Duodenal mucosa (tissue), 2 donors: ENCODE measurements at regions not wholly inside any gene's neighbourhood (a gene's known extent, or its start where the extent isn't known, plus 50 kb on each side); places are given as distances from the start of the nearest gene placed in this dataset.
"Not testable (repeated sequence)": the region's sequence is repeated elsewhere in the genome, so short reads cannot be mapped to it uniquely, and the experiment has no call there.

Experiments
- H3K27ac ChIP-seq: one replicate; pipeline ENCODE4 v1.7.0; 2013; ENCODE audit warnings: low read depth, low read length
- H3K27me3 ChIP-seq, 2 donors: one replicate each; pipeline ENCODE4 v1.7.0; 2013; ENCODE audit warnings: low read length in 2 of 2, control low read depth in 1 of 2; ENCODE audit not compliant: insufficient read depth in 2 of 2, control insufficient read depth in 1 of 2
- H3K36me3 ChIP-seq, 2 donors: one replicate each; pipeline ENCODE4 v1.7.0; 2013; ENCODE audit warnings: low read length in 2 of 2, control low read depth in 1 of 2; ENCODE audit not compliant: insufficient read depth in 2 of 2, control insufficient read depth in 1 of 2
- H3K4me1 ChIP-seq, 2 donors: one replicate each; pipeline ENCODE4 v1.7.0; 2013; ENCODE audit warnings: low read length in 2 of 2, control low read depth in 1 of 2; ENCODE audit not compliant: insufficient read depth in 2 of 2, control insufficient read depth in 1 of 2
- H3K4me3 ChIP-seq, 2 donors: one replicate each; pipeline ENCODE4 v1.7.0; 2013; ENCODE audit warnings: low read length in 2 of 2, low read depth in 1 of 2
- H3K9ac ChIP-seq, 2 donors: one replicate each; pipeline ENCODE4 v1.7.0; 2013; ENCODE audit warnings: low read length in 2 of 2, low read depth in 1 of 2
- H3K9me3 ChIP-seq, 2 donors: one replicate each; pipeline ENCODE4 v1.7.0; 2013; ENCODE audit warnings: low read length in 2 of 2, control low read depth in 1 of 2; ENCODE audit not compliant: control insufficient read depth in 1 of 2

- Histone ChIP-seq H3K9ac (no peak overlapping the region), H3K36me3 (no peaks in the 10 kb centered on the region), H3K4me3 (no peak overlapping the region), H3K9me3 (no peaks in the 10 kb centered on the region), H3K4me1 (no peaks in the 10 kb centered on the region), H3K27me3 (no peaks in the 10 kb centered on the region), H3K27ac (no peak overlapping the region)
These were observed 74.8 kb downstream of the RIN2 start for GRCh38 chr20:19832875-19833274.

- Histone ChIP-seq H3K9me3 (no peaks in the 10 kb centered on the region), H3K9ac (no peak overlapping the region), H3K4me1 (no peaks in the 10 kb centered on the region), H3K27ac (no peak overlapping the region), H3K36me3 (no peaks in the 10 kb centered on the region), H3K27me3 (no peaks in the 10 kb centered on the region), H3K4me3 (no peak overlapping the region)
These were observed 75.3 kb downstream of the RIN2 start for GRCh38 chr20:19833395-19833794.

DNA sequence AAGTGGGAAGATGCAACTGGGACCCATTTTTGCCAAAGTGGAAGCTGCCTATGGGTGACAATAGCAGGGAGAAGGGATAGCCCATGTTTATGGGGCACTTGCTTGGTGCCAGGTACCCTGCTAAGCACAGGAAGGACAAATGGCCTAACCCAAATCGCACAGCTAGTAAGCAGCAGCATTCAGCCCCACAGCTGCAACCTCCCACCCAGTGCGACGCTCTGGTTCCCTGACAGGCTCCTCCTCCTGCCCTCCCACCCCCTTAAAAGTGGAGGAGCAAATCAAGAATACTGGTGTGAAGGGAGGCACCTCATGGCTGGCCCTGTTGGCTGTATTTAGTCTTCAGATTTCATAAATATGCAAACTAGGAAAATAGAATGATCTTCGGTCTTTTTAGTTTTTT lies 76.2 kb downstream of the RIN2 start:
- Histone ChIP-seq H3K9ac (no peak overlapping the region), H3K27ac (no peak overlapping the region), H3K4me1 (no peaks in the 10 kb centered on the region), H3K36me3 (no peaks in the 10 kb centered on the region), H3K4me3 (no peak overlapping the region), H3K9me3 (no peaks in the 10 kb centered on the region), H3K27me3 (no peaks in the 10 kb centered on the region)

DNA sequence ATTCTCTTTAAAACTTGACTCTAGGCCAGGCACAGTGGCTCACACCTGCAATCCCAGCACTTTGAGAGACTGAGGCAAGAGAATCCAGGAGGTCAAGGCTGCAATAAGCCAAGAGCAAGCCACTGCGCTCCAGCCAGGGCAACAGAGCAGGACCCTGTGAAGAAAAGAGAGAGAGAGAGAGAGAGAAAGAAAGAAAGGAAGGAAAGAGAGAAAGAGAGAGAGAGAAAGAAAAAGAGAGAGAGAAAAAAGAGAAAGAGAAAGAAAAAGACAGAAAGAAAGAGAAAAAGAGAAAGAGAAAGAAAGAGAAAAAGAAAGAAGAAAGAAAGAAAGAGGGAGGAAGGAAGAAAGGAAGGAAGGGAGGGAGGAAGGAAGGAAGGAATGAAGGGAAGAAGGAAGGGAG lies 76.7 kb downstream of the RIN2 start:
- H3K36me3 ChIP-seq = no peaks in the 10 kb centered on the region
- H3K4me1 ChIP-seq = no peaks in the 10 kb centered on the region
- no peak overlapping the region for H3K9ac ChIP-seq
- no peaks in the 10 kb centered on the region for H3K9me3 ChIP-seq
- no peak overlapping the region for H3K4me3 ChIP-seq
- no peak overlapping the region for H3K27ac ChIP-seq
- H3K27me3 ChIP-seq = no peaks in the 10 kb centered on the region

- no peak overlapping the region for H3K27ac ChIP-seq
- H3K36me3 ChIP-seq = no peaks in the 10 kb centered on the region
- H3K4me1 ChIP-seq = no peaks in the 10 kb centered on the region
- H3K9ac ChIP-seq = no peak overlapping the region
- H3K4me3 ChIP-seq = no peak overlapping the region
- no peaks in the 10 kb centered on the region for H3K9me3 ChIP-seq
- no peaks in the 10 kb centered on the region for H3K27me3 ChIP-seq
These were observed 77.6 kb downstream of the RIN2 start for GRCh38 chr20:19835533-19836222.

DNA sequence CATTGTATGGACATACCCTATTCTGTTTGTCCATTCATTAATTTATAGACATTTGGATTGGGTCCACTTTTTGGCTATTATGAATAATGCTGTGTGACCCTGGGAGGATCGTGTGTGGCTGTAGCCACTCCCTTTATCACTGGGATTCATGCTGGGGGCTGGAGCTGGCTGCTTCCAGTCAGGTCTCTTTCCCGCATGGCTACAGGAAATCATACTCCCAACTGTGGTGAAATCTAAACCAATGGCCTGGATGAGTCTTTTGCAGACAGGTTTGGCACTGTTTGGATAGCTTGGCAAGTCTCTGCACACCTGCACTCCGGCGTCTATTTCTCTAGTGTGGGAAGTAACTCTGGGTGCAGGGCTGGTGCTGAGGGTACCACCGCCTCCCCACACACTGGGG lies 80.4 kb downstream of the RIN2 start:
- Histone ChIP-seq H3K27me3 (no peaks in the 10 kb centered on the region), H3K36me3 (no peaks in the 10 kb centered on the region), H3K9ac (no peak overlapping the region), H3K27ac (no peak overlapping the region), H3K4me1 (no peaks in the 10 kb centered on the region), H3K4me3 (no peak overlapping the region), H3K9me3 (peaks cover 0 to 3% of the 10 kb centered on the region in 2 donors)

- Histone ChIP-seq H3K27me3 (no peaks in the 10 kb centered on the region), H3K27ac (no peak overlapping the region), H3K9ac (no peak overlapping the region), H3K4me1 (no peaks in the 10 kb centered on the region), H3K4me3 (no peak overlapping the region), H3K9me3 (peaks cover 0 to 3% of the 10 kb centered on the region in 2 donors), H3K36me3 (no peaks in the 10 kb centered on the region)
These were observed 81.0 kb downstream of the RIN2 start for GRCh38 chr20:19839053-19839452.

GRCh38 chr20:19840111-19840710 lies 82.2 kb downstream of the RIN2 start:
- no peaks in the 10 kb centered on the region for H3K36me3 ChIP-seq
- H3K27me3 ChIP-seq = no peaks in the 10 kb centered on the region
- H3K27ac ChIP-seq = no peak overlapping the region
- no peak overlapping the region for H3K4me3 ChIP-seq
- peaks cover 0 to 3% of the 10 kb centered on the region in 2 donors for H3K9me3 ChIP-seq
- H3K9ac ChIP-seq = no peak overlapping the region
- no peaks in the 10 kb centered on the region for H3K4me1 ChIP-seq

- Histone ChIP-seq H3K27ac (no peak overlapping the region), H3K4me3 (no peak overlapping the region), H3K27me3 (no peaks in the 10 kb centered on the region), H3K9me3 (peaks cover 0 to 3% of the 10 kb centered on the region in 2 donors), H3K9ac (no peak overlapping the region), H3K4me1 (no peaks in the 10 kb centered on the region), H3K36me3 (no peaks in the 10 kb centered on the region)
These were observed 83.7 kb downstream of the RIN2 start for GRCh38 chr20:19841740-19842139.

GRCh38 chr20:19844850-19845249 lies 86.8 kb downstream of the RIN2 start:
- not testable (repeated sequence) for H3K4me3 ChIP-seq, H3K9me3 ChIP-seq, H3K36me3 ChIP-seq, H3K9ac ChIP-seq, H3K27ac ChIP-seq, H3K27me3 ChIP-seq
- peaks cover 7 to 11% of the 10 kb centered on the region in 2 donors for H3K4me1 ChIP-seq
